ENCODE measurements at regions not wholly inside any gene's neighbourhood (a gene's known extent, or its start where the extent isn't known, plus 50 kb on each side); places are given as distances from the start of the nearest gene placed in this dataset.

- Histone ChIP-seq H3K36me3 (no peaks in the 10 kb centered on the region), H3K4me3 (no peak overlapping the region), H3K27ac (no peak overlapping the region), H3K9me3 (no peaks in the 10 kb centered on the region), H3K27me3 (replicated peaks; ENCODE audit: insufficient read depth) (no peaks in the 10 kb centered on the region), H3K4me1 (replicated peaks) (no peaks in the 10 kb centered on the region)
- no peak for TF ChIP-seq POLR2AphosphoS5 (IDR thresholded peaks at IDR 0.05)
- TF ChIP-seq CTCF (IDR thresholded peaks at IDR 0.05): no peak
- no peak for TF ChIP-seq POLR2A (IDR thresholded peaks at IDR 0.05)
- intact Hi-C loops (cut with DNase I): no loop called here
- no peak for DNase-seq (ENCODE audit: low spot score)
Observed at GRCh38 chr2:180905461-180905860, 74.9 kb upstream of the UBE2E3 start.

- no peak for DNase-seq (ENCODE audit: low spot score)
- no peak overlapping the region for H3K27ac ChIP-seq
- H3K4me1 ChIP-seq (replicated peaks): no peaks in the 10 kb centered on the region
- intact Hi-C loops (cut with DNase I): no loop called here
- H3K4me3 ChIP-seq: no peak overlapping the region
- H3K9me3 ChIP-seq: no peaks in the 10 kb centered on the region
- H3K27me3 ChIP-seq (replicated peaks; ENCODE audit: insufficient read depth): no peaks in the 10 kb centered on the region
- no peaks in the 10 kb centered on the region for H3K36me3 ChIP-seq
- 33% methylated on average over 4 of the region's 4 CpGs for WGBS
- no peak for TF ChIP-seq CTCF (IDR thresholded peaks at IDR 0.05)
- no peak for TF ChIP-seq POLR2A (IDR thresholded peaks at IDR 0.05)
- TF ChIP-seq POLR2AphosphoS5 (IDR thresholded peaks at IDR 0.05): no peak
Observed at GRCh38 chr2:180905002-180905401, 75.4 kb upstream of the UBE2E3 start.

- WGBS: 76% methylated on average over 4 of the region's 4 CpGs
- H3K27me3 ChIP-seq (replicated peaks; ENCODE audit: insufficient read depth): no peaks in the 10 kb centered on the region
- H3K36me3 ChIP-seq: no peaks in the 10 kb centered on the region
- H3K4me3 ChIP-seq: no peak overlapping the region
- no peak for DNase-seq (ENCODE audit: low spot score)
- H3K27ac ChIP-seq: no peak overlapping the region
- H3K4me1 ChIP-seq (replicated peaks): no peaks in the 10 kb centered on the region
- intact Hi-C loops (cut with DNase I): no loop called here
- H3K9me3 ChIP-seq: no peaks in the 10 kb centered on the region
- no peak for TF ChIP-seq CTCF (IDR thresholded peaks at IDR 0.05)
- TF ChIP-seq POLR2AphosphoS5 (IDR thresholded peaks at IDR 0.05): no peak
- no peak for TF ChIP-seq POLR2A (IDR thresholded peaks at IDR 0.05)
Observed at GRCh38 chr2:180901331-180901730, 79.1 kb upstream of the UBE2E3 start.

GRCh38 chr2:180893752-180894151 lies 86.7 kb upstream of the UBE2E3 start:
- Histone ChIP-seq H3K9me3 (no peaks in the 10 kb centered on the region), H3K4me3 (no peak overlapping the region), H3K27me3 (replicated peaks; ENCODE audit: insufficient read depth) (no peaks in the 10 kb centered on the region), H3K4me1 (replicated peaks) (no peaks in the 10 kb centered on the region), H3K36me3 (no peaks in the 10 kb centered on the region), H3K27ac (no peak overlapping the region)
- 62% methylated on average over 1 of the region's 1 CpG for WGBS
- DNase-seq (ENCODE audit: low spot score): no peak
- intact Hi-C loops (cut with DNase I): no loop called here
- TF ChIP-seq POLR2AphosphoS5 (IDR thresholded peaks at IDR 0.05): no peak
- no peak for TF ChIP-seq POLR2A (IDR thresholded peaks at IDR 0.05)
- TF ChIP-seq CTCF (IDR thresholded peaks at IDR 0.05): no peak

GRCh38 chr2:180892091-180892490 lies 88.3 kb upstream of the UBE2E3 start:
- WGBS: 79% methylated on average over 4 of the region's 4 CpGs
- H3K27me3 ChIP-seq (replicated peaks; ENCODE audit: insufficient read depth): no peaks in the 10 kb centered on the region
- H3K4me3 ChIP-seq: no peak overlapping the region
- TF ChIP-seq POLR2A (IDR thresholded peaks at IDR 0.05) (no peak), CTCF (IDR thresholded peaks at IDR 0.05) (no peak), POLR2AphosphoS5 (IDR thresholded peaks at IDR 0.05) (no peak)
- intact Hi-C loops (cut with DNase I): no loop called here
- no peaks in the 10 kb centered on the region for H3K9me3 ChIP-seq
- no peaks in the 10 kb centered on the region for H3K4me1 ChIP-seq (replicated peaks)
- DNase-seq (ENCODE audit: low spot score): no peak
- no peaks in the 10 kb centered on the region for H3K36me3 ChIP-seq
- no peak overlapping the region for H3K27ac ChIP-seq
